GM19397 (cell line): ENCODE measurements at regions not wholly inside any gene's neighbourhood (a gene's known extent, or its start where the extent isn't known, plus 50 kb on each side); places are given as distances from the start of the nearest gene placed in this dataset.
"Not testable (repeated sequence)": the region's sequence is repeated elsewhere in the genome, so short reads cannot be mapped to it uniquely, and the experiment has no call there.

Experiments
- ATAC-seq: cut with Tn5 transposase; IDR thresholded peaks from one replicate; pipeline ENCODE4 v1.9.1; 2021; ENCODE audit warnings: mild to moderate bottlenecking, moderate library complexity; ENCODE audit not compliant: unreplicated experiment

- ATAC-seq: not testable (repeated sequence)
Observed at GRCh38 chrY:7994781-7995180, 1083.2 kb upstream of the AMELY start.

GRCh38 chrY:7979770-7980169 is 1068.2 kb upstream of the AMELY start:
- no peak for ATAC-seq

GRCh38 chrY:7977301-7977700 is 1065.7 kb upstream of the AMELY start:
- no peak for ATAC-seq

GRCh38 chrY:7968293-7968692 is 1056.7 kb upstream of the AMELY start:
- ATAC-seq: no peak

GRCh38 chrY:7966916-7967315 is 1055.4 kb upstream of the AMELY start:
- ATAC-seq: no peak

GRCh38 chrY:7963393-7963792 is 1051.8 kb upstream of the AMELY start:
- no peak for ATAC-seq

GRCh38 chrY:7962350-7962749 is 1050.8 kb upstream of the AMELY start:
- no peak for ATAC-seq

- no peak for ATAC-seq
Observed at GRCh38 chrY:7961811-7962210, 1050.3 kb upstream of the AMELY start.

- ATAC-seq: no peak
Observed at GRCh38 chrY:7957773-7958172, 1046.2 kb upstream of the AMELY start.

GRCh38 chrY:7951187-7951852 is 1039.8 kb upstream of the AMELY start:
- ATAC-seq: no peak

GRCh38 chrY:7944135-7944534 is 1032.6 kb upstream of the AMELY start:
- ATAC-seq: no peak

GRCh38 chrY:7942711-7943110 is 1031.2 kb upstream of the AMELY start:
- no peak for ATAC-seq

- no peak for ATAC-seq
Observed at GRCh38 chrY:7941856-7942255, 1030.3 kb upstream of the AMELY start.

GRCh38 chrY:7938982-7939718 is 1027.6 kb upstream of the AMELY start:
- ATAC-seq: no peak

- ATAC-seq: no peak
Observed at GRCh38 chrY:7936831-7937230, 1025.3 kb upstream of the AMELY start.

GRCh38 chrY:7936046-7936445 is 1024.5 kb upstream of the AMELY start:
- ATAC-seq: no peak

- no peak for ATAC-seq
Observed at GRCh38 chrY:7935606-7936005, 1024.1 kb upstream of the AMELY start.

- ATAC-seq: no peak
Observed at GRCh38 chrY:7932424-7932823, 1020.9 kb upstream of the AMELY start.

GRCh38 chrY:7929866-7930265 is 1018.3 kb upstream of the AMELY start:
- ATAC-seq: no peak

GRCh38 chrY:7924059-7924458 is 1012.5 kb upstream of the AMELY start:
- no peak for ATAC-seq

- no peak for ATAC-seq
Observed at GRCh38 chrY:7923476-7924017, 1012.0 kb upstream of the AMELY start.

GRCh38 chrY:7920382-7920781 is 1008.8 kb upstream of the AMELY start:
- no peak for ATAC-seq
